ENCODE measurements at regions not wholly inside any gene's neighbourhood (a gene's known extent, or its start where the extent isn't known, plus 50 kb on each side); places are given as distances from the start of the nearest gene placed in this dataset.

- Histone ChIP-seq H3K9me3 (no peaks in the 10 kb centered on the region), H3K27me3 (no peaks in the 10 kb centered on the region), H3K4me1 (no peaks in the 10 kb centered on the region), H3K27ac (no peak overlapping the region), H3K36me3 (no peaks in the 10 kb centered on the region), H3K4me3 (no peak overlapping the region)
- DNase-seq = no peak
- TF ChIP-seq CTCF (IDR thresholded peaks at IDR 0.05) (no peak), POLR2A (IDR thresholded peaks at IDR 0.05) (no peak)
Observed at GRCh38 chr6:140538926-140539325, 1164.5 kb upstream of the CITED2 start.

GRCh38 chr6:140537834-140538705, 1163.6 kb upstream of the CITED2 start:
- Histone ChIP-seq H3K4me3 (no peak overlapping the region), H3K9me3 (no peaks in the 10 kb centered on the region), H3K27ac (peak overlapping the region in 1 of 4 donors; percentile 35), H3K27me3 (no peaks in the 10 kb centered on the region), H3K36me3 (no peaks in the 10 kb centered on the region), H3K4me1 (no peaks in the 10 kb centered on the region)
- TF ChIP-seq CTCF (IDR thresholded peaks at IDR 0.05) (no peak), POLR2A (IDR thresholded peaks at IDR 0.05) (no peak)
- no peak for DNase-seq

- no peaks in the 10 kb centered on the region for H3K27me3 ChIP-seq
- H3K36me3 ChIP-seq = no peaks in the 10 kb centered on the region
- no peak for TF ChIP-seq CTCF (IDR thresholded peaks at IDR 0.05)
- TF ChIP-seq POLR2A (IDR thresholded peaks at IDR 0.05) = no peak
- H3K9me3 ChIP-seq = no peaks in the 10 kb centered on the region
- H3K4me3 ChIP-seq = no peak overlapping the region
- peak overlapping the region in 1 of 4 donors; percentile 35 for H3K27ac ChIP-seq
- no peaks in the 10 kb centered on the region for H3K4me1 ChIP-seq
- no peak for DNase-seq
Observed at GRCh38 chr6:140537211-140537610, 1162.8 kb upstream of the CITED2 start.

- no peak for DNase-seq
- TF ChIP-seq POLR2A (IDR thresholded peaks at IDR 0.05) (no peak), CTCF (IDR thresholded peaks at IDR 0.05) (no peak)
- Histone ChIP-seq H3K27me3 (no peaks in the 10 kb centered on the region), H3K9me3 (no peaks in the 10 kb centered on the region), H3K4me1 (no peaks in the 10 kb centered on the region), H3K4me3 (no peak overlapping the region), H3K27ac (no peak overlapping the region), H3K36me3 (no peaks in the 10 kb centered on the region)
Observed at GRCh38 chr6:140535511-140535910, 1161.1 kb upstream of the CITED2 start.

GRCh38 chr6:140533526-140533925, 1159.1 kb upstream of the CITED2 start:
- Histone ChIP-seq H3K4me1 (no peaks in the 10 kb centered on the region), H3K27ac (no peak overlapping the region), H3K9me3 (no peaks in the 10 kb centered on the region), H3K4me3 (no peak overlapping the region), H3K27me3 (no peaks in the 10 kb centered on the region), H3K36me3 (no peaks in the 10 kb centered on the region)
- DNase-seq = no peak
- TF ChIP-seq CTCF (IDR thresholded peaks at IDR 0.05) (no peak), POLR2A (IDR thresholded peaks at IDR 0.05) (no peak)

All from Peyer's patch (tissue), 4 donors.